Glutamatergic neuron (in vitro differentiated cells): ENCODE measurements at regions not wholly inside any gene's neighbourhood (a gene's known extent, or its start where the extent isn't known, plus 50 kb on each side); places are given as distances from the start of the nearest gene placed in this dataset.

Source experiments
- DNase-seq: peaks from one replicate; pipeline ENCODE4 v3.0.0; 2022
- H3K27ac Mint-ChIP-seq: one replicate; pipeline ENCODE4 v1.8.0; 2020; ENCODE audit warnings: mild to moderate bottlenecking, mixed read lengths, inconsistent platforms; ENCODE audit not compliant: unreplicated experiment
- H3K27me3 Mint-ChIP-seq: one replicate; pipeline ENCODE4 v1.8.0; 2020; ENCODE audit warnings: mild to moderate bottlenecking, moderate library complexity, mixed read lengths, inconsistent platforms; ENCODE audit not compliant: unreplicated experiment
- H3K36me3 Mint-ChIP-seq: one replicate; pipeline ENCODE4 v1.8.0; 2020; ENCODE audit warnings: mild to moderate bottlenecking, mixed read lengths, inconsistent platforms; ENCODE audit not compliant: unreplicated experiment
- H3K4me1 Mint-ChIP-seq: one replicate; pipeline ENCODE4 v1.8.0; 2020; ENCODE audit warnings: mild to moderate bottlenecking, low read depth, mixed read lengths, inconsistent platforms; ENCODE audit not compliant: unreplicated experiment
- H3K4me3 Mint-ChIP-seq: one replicate; pipeline ENCODE4 v1.8.0; 2020; ENCODE audit warnings: mild to moderate bottlenecking, mixed read lengths, inconsistent platforms; ENCODE audit not compliant: unreplicated experiment
- H3K9me3 Mint-ChIP-seq: one replicate; pipeline ENCODE4 v1.8.0; 2020; ENCODE audit warnings: mild to moderate bottlenecking, moderate library complexity, mixed read lengths, inconsistent platforms; ENCODE audit not compliant: unreplicated experiment
- CTCF ChIP-seq: fragments of 200-600 bp; sonication (generic); IDR thresholded peaks from one replicate; pipeline ENCODE4 v1.5.0; 2021; ENCODE audit not compliant: partially characterized antibody, unreplicated experiment

GRCh38 chr2:163838890-163839289 lies 103.1 kb upstream of the FIGN start:
- Mint-ChIP-seq H3K36me3 (no peaks in the 10 kb centered on the region), H3K27ac (no peak overlapping the region), H3K4me1 (no peaks in the 10 kb centered on the region), H3K4me3 (no peak overlapping the region), H3K27me3 (no peaks in the 10 kb centered on the region), H3K9me3 (no peaks in the 10 kb centered on the region)
- no peak for DNase-seq
- no peak for TF ChIP-seq CTCF

- no peak overlapping the region for H3K4me3 Mint-ChIP-seq
- H3K36me3 Mint-ChIP-seq: no peaks in the 10 kb centered on the region
- TF ChIP-seq CTCF: no peak
- no peak overlapping the region for H3K27ac Mint-ChIP-seq
- no peak for DNase-seq
- no peaks in the 10 kb centered on the region for H3K27me3 Mint-ChIP-seq
- no peaks in the 10 kb centered on the region for H3K9me3 Mint-ChIP-seq
- no peaks in the 10 kb centered on the region for H3K4me1 Mint-ChIP-seq
Observed at GRCh38 chr2:163836167-163836566, 100.4 kb upstream of the FIGN start.

GRCh38 chr2:163834841-163835240 lies 99.0 kb upstream of the FIGN start:
- Mint-ChIP-seq H3K9me3 (no peaks in the 10 kb centered on the region), H3K4me3 (no peak overlapping the region)

GRCh38 chr2:163834221-163834620 lies 98.4 kb upstream of the FIGN start:
- Mint-ChIP-seq H3K27me3 (no peaks in the 10 kb centered on the region), H3K36me3 (no peaks in the 10 kb centered on the region)
- no peak for TF ChIP-seq CTCF

More at GRCh38 chr2:163834841-163835240, 99.0 kb upstream of the FIGN start:
- no peak for DNase-seq
- Mint-ChIP-seq H3K36me3 (no peaks in the 10 kb centered on the region), H3K27me3 (no peaks in the 10 kb centered on the region), H3K4me1 (no peaks in the 10 kb centered on the region), H3K27ac (no peak overlapping the region)
- no peak for TF ChIP-seq CTCF

GRCh38 chr2:163828771-163829170 lies 93.0 kb upstream of the FIGN start:
- no peaks in the 10 kb centered on the region for H3K36me3 Mint-ChIP-seq
- no peaks in the 10 kb centered on the region for H3K27me3 Mint-ChIP-seq
- no peaks in the 10 kb centered on the region for H3K9me3 Mint-ChIP-seq
- no peak for TF ChIP-seq CTCF
- DNase-seq: no peak
- H3K4me1 Mint-ChIP-seq: no peaks in the 10 kb centered on the region
- H3K27ac Mint-ChIP-seq: no peak overlapping the region
- no peak overlapping the region for H3K4me3 Mint-ChIP-seq

More at GRCh38 chr2:163834221-163834620, 98.4 kb upstream of the FIGN start:
- Mint-ChIP-seq H3K4me3 (no peak overlapping the region), H3K27ac (no peak overlapping the region), H3K9me3 (no peaks in the 10 kb centered on the region), H3K4me1 (no peaks in the 10 kb centered on the region)
- DNase-seq: no peak
